Right atrium auricular region (tissue), 2 donors: ENCODE measurements at regions not wholly inside any gene's neighbourhood (a gene's known extent, or its start where the extent isn't known, plus 50 kb on each side); places are given as distances from the start of the nearest gene placed in this dataset.

Experiments used
- DNase-seq: peaks from one replicate; pipeline ENCODE4 v3.0.0-alpha.2; 2019; ENCODE audit warnings: low spot score
- H3K27ac ChIP-seq, 2 donors: fragments of 200-600 bp; sonication (generic); 1 replicate in 1 of 2; 2 replicates in 1 of 2; pipeline ENCODE4 v1.5.1; 2016 to 2019
- H3K27me3 ChIP-seq, 2 donors: fragments of 200-600 bp; sonication (generic); one replicate each; pipeline versions ENCODE4 v1.5.1 to v1.6.0; 2017 to 2019
- H3K36me3 ChIP-seq: fragments of 200-600 bp; sonication (generic); one replicate; pipeline ENCODE4 v1.5.1; 2016
- H3K4me1 ChIP-seq, 2 donors: fragments of 200-600 bp; sonication (generic); one replicate each; pipeline versions ENCODE4 v1.5.1 to v1.6.0; 2017 to 2019
- H3K4me3 ChIP-seq, 2 donors: fragments of 200-600 bp; sonication (generic); 1 replicate in 1 of 2; 2 replicates in 1 of 2; pipeline ENCODE4 v1.5.1; 2017 to 2019; ENCODE audit warnings: mild to moderate bottlenecking in 1 of 2, moderate library complexity in 1 of 2
- H3K9me3 ChIP-seq, 2 donors: fragments of 200-600 bp; sonication (generic); one replicate each; pipeline ENCODE4 v1.5.1; 2019
- CTCF ChIP-seq, 2 donors: fragments of 200-600 bp; sonication (generic); IDR thresholded peaks; one replicate each; pipeline ENCODE4 v1.5.1; 2019; ENCODE audit warnings: antibody characterized with exemption in 2 of 2

GRCh38 chr4:20391198-20391597 is 139.5 kb downstream of the SLIT2 start:
- Histone ChIP-seq H3K4me1 (no peaks in the 10 kb centered on the region), H3K9me3 (no peaks in the 10 kb centered on the region), H3K27me3 (no peaks in the 10 kb centered on the region), H3K27ac (no peak overlapping the region), H3K36me3 (no peaks in the 10 kb centered on the region), H3K4me3 (no peak overlapping the region)
- no peak for TF ChIP-seq CTCF (IDR thresholded peaks at IDR 0.05)
- no peak for DNase-seq

GRCh38 chr4:20391912-20392311 is 140.2 kb downstream of the SLIT2 start:
- Histone ChIP-seq H3K4me1 (no peaks in the 10 kb centered on the region), H3K27ac (no peak overlapping the region), H3K36me3 (no peaks in the 10 kb centered on the region), H3K4me3 (no peak overlapping the region), H3K9me3 (no peaks in the 10 kb centered on the region), H3K27me3 (no peaks in the 10 kb centered on the region)
- no peak for TF ChIP-seq CTCF (IDR thresholded peaks at IDR 0.05)
- no peak for DNase-seq

GRCh38 chr4:20393486-20394100 is 141.9 kb downstream of the SLIT2 start:
- Histone ChIP-seq H3K36me3 (no peaks in the 10 kb centered on the region), H3K4me3 (no peak overlapping the region), H3K27ac (no peak overlapping the region), H3K9me3 (no peaks in the 10 kb centered on the region), H3K27me3 (no peaks in the 10 kb centered on the region), H3K4me1 (no peaks in the 10 kb centered on the region)
- TF ChIP-seq CTCF (IDR thresholded peaks at IDR 0.05) = no peak
- DNase-seq = no peak

- no peak for DNase-seq
- no peaks in the 10 kb centered on the region for H3K36me3 ChIP-seq
- H3K9me3 ChIP-seq = no peaks in the 10 kb centered on the region
- no peaks in the 10 kb centered on the region for H3K27me3 ChIP-seq
- no peak overlapping the region for H3K27ac ChIP-seq
- H3K4me1 ChIP-seq = no peaks in the 10 kb centered on the region
- TF ChIP-seq CTCF (IDR thresholded peaks at IDR 0.05) = no peak
- no peak overlapping the region for H3K4me3 ChIP-seq
Measured at GRCh38 chr4:20394512-20394911, 142.8 kb downstream of the SLIT2 start.

- H3K4me1 ChIP-seq = no peaks in the 10 kb centered on the region
- no peaks in the 10 kb centered on the region for H3K9me3 ChIP-seq
- no peaks in the 10 kb centered on the region for H3K27me3 ChIP-seq
- no peak overlapping the region for H3K4me3 ChIP-seq
- TF ChIP-seq CTCF (IDR thresholded peaks at IDR 0.05) = peak in 1 of 2 donors; percentile 42
- H3K36me3 ChIP-seq = no peaks in the 10 kb centered on the region
- no peak for DNase-seq
- no peak overlapping the region for H3K27ac ChIP-seq
Measured at GRCh38 chr4:20395160-20395773, 143.6 kb downstream of the SLIT2 start.

- TF ChIP-seq CTCF (IDR thresholded peaks at IDR 0.05) = no peak
- Histone ChIP-seq H3K27me3 (no peaks in the 10 kb centered on the region), H3K4me1 (no peaks in the 10 kb centered on the region)
Measured at GRCh38 chr4:20403290-20403689, 151.6 kb downstream of the SLIT2 start.

More at GRCh38 chr4:20403290-20403689, 151.6 kb downstream of the SLIT2 start:
- Histone ChIP-seq H3K36me3 (no peaks in the 10 kb centered on the region), H3K4me3 (no peak overlapping the region), H3K27ac (no peak overlapping the region), H3K9me3 (no peaks in the 10 kb centered on the region)
- no peak for DNase-seq
